Caki2 (cell line): ENCODE measurements at regions not wholly inside any gene's neighbourhood (a gene's known extent, or its start where the extent isn't known, plus 50 kb on each side); places are given as distances from the start of the nearest gene placed in this dataset.
A peak's percentile ranks its signal among the peaks of the same experiment; 100 is the strongest.

Experiments used
- DNase-seq: peaks from one replicate; pipeline ENCODE4 v3.0.0-alpha.2; 2015; ENCODE audit warnings: low read depth
- in situ Hi-C: cut with HindIII; loops from 2 replicates; pipeline ENCODE4 v1.10.0; 2016; ENCODE audit warnings: low sequenced_read_pairs, low pct_unique_long_range_greater_than_20kb, mixed read lengths

DNA sequence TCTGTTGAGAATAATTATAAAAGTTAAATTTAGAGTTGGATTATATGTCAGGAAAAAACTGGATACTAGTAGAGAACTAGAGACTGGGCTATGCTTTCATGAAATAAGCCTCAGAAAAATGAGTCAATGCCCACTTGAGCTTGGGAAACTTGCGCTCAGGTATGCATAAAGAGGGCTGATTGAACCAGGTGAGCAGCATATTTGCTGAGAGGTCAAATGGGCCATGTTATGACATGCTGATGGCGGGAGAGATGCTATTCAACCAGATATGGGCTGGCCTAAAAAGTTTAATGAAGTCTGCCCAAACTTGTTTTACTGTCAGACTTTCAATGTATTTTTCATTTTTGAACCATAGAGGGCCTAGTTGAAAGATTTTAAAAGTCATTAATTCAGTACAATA, 837.6 kb upstream of the GHITM start:
- in situ Hi-C loops: no loop called here
- DNase-seq: no peak

DNA sequence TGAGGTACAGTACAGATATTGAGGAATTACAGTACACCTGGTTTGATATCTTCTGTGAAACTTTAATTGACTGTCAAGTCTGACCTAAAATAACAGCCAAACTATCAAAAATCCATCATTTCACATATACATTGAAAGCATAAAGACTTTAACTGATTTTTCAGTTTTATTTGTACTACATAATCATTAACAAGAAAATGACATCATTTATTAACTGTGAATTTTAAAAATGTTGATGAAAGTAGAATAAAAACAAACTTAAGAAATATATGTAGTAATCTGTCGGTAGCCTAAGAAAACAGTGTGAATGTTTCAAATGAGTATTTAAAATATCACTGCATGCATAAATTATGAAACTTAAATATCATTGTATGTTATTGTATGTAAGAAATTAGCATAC, 836.7 kb upstream of the GHITM start:
- in situ Hi-C loops: no loop called here
- no peak for DNase-seq

DNA sequence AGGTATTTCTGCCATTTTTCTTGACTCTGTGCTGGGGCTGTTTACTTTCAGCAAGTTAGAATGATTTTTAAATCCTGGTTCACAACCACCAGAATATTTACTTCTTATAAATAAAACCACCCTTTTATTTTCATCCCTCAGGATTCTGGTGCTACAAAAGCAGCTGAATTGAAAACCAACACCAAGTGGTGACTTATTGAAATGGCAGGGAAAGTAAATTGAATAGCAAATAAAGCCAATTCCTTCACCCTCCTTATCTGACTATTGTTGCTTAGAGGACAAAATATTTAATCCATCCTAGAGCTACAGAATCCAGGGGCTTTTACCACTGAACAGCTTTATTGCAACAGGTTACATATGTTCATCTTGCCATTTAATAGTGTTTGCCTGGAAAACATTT, 828.6 kb upstream of the GHITM start:
- DNase-seq: no peak
- in situ Hi-C loops: no loop called here

DNA sequence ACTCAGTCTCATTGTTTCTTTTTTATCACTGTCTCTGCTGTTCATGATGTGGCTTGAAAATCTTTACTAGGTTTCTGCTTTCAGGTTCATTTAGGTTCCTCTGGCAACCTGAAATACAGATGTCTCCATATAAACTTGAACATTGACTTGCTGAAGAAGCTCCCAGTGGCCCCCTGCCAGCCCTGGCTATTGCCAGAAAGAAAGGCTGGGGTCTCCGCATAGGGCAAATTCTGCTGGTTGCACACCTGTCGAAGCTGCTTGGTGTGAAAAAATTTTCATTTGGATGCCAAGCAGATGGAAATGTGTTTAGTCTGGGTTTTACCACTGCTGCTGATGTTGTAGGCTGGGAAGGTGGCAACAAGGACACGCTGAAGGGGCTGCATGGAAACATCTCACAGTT, 826.7 kb upstream of the GHITM start:
- in situ Hi-C loops: no loop called here
- DNase-seq: no peak

- in situ Hi-C loops: no loop called here
- DNase-seq: peak; percentile 3
These were observed 806.6 kb upstream of the GHITM start for GRCh38 chr10:83332690-83333089.

- no peak for DNase-seq
- in situ Hi-C loops: no loop called here
These were observed 805.7 kb upstream of the GHITM start for GRCh38 chr10:83333566-83333965.

GRCh38 chr10:83343676-83344075, 795.6 kb upstream of the GHITM start:
- in situ Hi-C loops: no loop called here
- no peak for DNase-seq

GRCh38 chr10:83346266-83346910, 792.9 kb upstream of the GHITM start:
- no peak for DNase-seq
- in situ Hi-C loops: no loop called here

DNA sequence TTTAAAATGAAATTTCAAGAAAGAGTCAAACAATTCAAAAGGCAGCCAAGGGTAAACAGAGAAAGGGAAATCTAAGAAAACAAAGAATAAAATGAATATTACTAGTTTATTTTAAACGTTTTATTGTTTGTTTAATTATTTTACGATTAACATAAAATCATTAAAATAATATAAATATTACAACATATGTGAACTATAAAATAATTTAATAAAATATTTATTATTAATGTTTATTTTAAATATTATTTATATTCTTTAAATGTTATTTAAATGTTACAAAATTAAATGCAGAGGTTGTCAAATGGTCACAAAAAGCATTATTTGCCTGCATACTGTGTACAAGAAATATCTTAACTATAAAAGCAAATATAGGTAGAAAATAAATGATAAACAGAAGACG, 786.7 kb upstream of the GHITM start:
- no peak for DNase-seq
- in situ Hi-C loops: no loop called here

DNA sequence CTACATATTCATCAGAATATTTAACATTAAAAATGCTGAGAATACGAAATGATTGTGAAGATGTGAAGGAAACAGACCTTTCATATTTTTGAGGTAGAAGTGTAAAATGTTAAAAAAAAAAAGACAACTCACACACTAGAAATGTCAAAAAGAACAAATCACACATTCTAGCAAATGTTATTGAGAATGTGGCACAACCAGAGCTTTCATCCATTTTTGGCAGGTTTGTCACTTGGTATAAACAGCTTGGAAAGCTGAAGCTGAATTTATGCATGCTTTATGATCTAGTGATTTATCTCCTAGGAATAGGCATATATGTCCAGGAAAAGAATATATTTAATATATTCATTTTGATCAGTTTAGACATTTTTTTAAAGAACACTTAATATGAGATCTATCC, 784.9 kb upstream of the GHITM start:
- no peak for DNase-seq
- in situ Hi-C loops: no loop called here

DNA sequence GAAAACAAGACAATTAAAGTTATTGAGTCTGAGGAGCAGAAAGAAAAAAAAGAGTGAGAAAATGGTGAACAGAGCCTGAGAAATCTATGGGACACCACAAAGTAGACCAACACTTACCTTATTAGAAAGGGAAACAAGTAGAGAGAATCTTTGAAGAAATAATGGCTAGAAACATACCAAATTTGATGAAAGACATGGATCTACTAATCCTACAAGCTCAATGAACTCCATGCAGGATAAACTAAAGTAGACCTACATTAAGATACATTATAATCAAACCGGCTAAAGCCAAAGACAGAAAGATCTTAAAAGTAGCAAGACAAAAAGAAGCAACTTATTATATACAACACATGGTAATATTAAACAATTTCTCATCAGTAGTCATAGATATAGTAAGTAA, 782.3 kb upstream of the GHITM start:
- DNase-seq: no peak
- in situ Hi-C loops: no loop called here

DNA sequence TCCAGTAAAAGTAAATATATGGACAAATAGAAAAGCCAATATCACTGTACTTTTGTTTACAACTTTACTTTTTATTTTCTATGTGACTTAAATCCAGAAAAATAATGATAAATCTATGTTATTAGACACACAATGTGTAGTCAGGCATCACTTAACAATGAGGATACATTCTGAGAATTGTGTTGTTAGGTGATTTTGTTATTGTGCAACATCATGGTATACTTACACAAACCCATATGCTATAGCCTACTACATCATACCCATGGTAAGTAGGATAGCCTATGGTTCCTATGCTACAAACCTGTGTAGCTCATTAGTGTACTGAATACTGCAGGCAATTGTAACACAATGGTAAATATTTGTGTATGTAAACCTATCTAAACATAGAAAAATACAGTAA, 781.7 kb upstream of the GHITM start:
- in situ Hi-C loops: no loop called here
- DNase-seq: no peak

DNA sequence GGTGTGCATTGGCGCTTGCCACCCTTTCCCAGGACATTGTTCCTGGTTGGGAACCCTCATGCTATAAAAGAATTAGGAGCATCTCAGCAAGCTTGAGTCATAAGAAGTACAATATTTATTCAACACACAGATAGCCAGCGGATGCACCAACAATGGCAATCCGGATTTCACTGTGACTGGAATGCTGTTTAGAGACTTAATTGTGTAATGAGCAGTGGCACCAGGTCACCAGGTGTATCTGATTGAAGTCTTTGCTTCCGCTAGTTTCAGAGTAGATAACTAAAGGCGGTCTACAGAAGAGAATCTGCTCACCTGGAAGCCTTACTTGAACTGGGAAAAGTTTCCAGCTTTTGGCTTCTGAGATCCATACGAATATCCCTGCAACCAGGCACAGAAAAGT, 772.3 kb upstream of the GHITM start:
- in situ Hi-C loops: no loop called here
- no peak for DNase-seq

GRCh38 chr10:83371696-83372490, 767.4 kb upstream of the GHITM start:
- in situ Hi-C loops: no loop called here
- no peak for DNase-seq

GRCh38 chr10:83372646-83373045, 766.7 kb upstream of the GHITM start:
- in situ Hi-C loops: no loop called here
- no peak for DNase-seq

DNA sequence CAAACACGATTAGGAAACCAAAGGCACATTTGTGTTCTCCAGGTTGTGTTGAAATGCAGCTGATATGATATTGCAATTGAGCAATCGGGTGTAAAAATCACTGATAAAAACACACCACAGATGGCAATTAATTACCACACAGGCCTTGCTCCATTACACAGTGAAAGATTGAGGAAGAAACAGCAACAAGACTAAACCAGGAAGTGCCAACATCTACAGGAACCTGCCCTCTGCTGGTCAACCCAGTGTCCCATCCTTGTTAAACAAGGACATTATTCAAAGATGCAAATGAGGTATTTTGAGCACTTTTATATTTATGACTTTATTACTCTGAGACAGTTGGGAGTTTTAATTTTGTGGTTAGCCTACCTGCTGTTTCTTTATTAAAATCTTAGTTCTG, 765.6 kb upstream of the GHITM start:
- peak; percentile 6 for DNase-seq
- in situ Hi-C loops: no loop called here

GRCh38 chr10:83374741-83375140, 764.6 kb upstream of the GHITM start:
- no peak for DNase-seq
- in situ Hi-C loops: no loop called here

DNA sequence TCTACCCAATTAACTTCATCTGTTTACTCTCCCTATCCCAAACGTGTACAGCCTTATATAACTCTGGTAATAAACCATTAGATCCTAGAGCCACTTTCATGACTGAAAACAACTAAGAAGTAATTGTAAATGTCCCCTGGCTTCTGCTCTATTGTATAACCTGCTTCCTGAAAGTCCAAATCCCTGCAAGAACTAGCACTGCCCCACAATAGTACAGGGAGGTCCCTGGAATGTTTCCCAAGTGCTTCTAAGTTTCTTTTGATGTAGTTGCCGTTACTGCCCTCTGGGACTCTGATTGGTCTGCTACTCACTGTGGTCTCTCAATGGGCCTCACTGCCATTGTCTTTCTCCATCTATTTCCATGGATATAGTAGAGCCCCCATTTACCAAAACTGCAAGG, 764.0 kb upstream of the GHITM start:
- no peak for DNase-seq
- in situ Hi-C loops: no loop called here

GRCh38 chr10:83397806-83398205, 741.5 kb upstream of the GHITM start:
- in situ Hi-C loops: no loop called here
- no peak for DNase-seq

DNA sequence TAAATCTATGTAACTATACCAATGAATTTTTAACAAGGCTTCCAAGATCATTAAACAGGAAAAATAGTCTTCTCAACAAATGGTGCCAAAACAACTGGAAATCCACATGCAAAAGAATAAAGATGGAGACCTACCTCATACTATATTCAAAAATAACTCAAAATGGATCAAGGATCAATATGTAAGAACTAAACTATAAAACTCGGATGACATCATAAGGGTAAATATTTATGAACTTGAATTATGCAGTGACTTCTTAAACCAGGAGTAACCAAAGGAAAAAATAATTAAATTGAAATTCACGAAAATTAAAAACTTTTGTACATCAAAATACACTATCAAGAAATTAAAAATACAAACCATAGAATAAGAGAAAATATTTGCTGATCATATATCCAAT, 728.7 kb upstream of the GHITM start:
- DNase-seq: no peak
- in situ Hi-C loops: no loop called here
